Middle frontal gyrus (tissue), 1 donor: ENCODE measurements at regions not wholly inside any gene's neighbourhood (a gene's known extent, or its start where the extent isn't known, plus 50 kb on each side); places are given as distances from the start of the nearest gene placed in this dataset.

Experiments
- DNase-seq: peaks from one replicate; pipeline ENCODE4 v3.0.0-alpha.2; 2015; ENCODE audit warnings: low spot score; ENCODE audit errors: extremely low spot score

DNA sequence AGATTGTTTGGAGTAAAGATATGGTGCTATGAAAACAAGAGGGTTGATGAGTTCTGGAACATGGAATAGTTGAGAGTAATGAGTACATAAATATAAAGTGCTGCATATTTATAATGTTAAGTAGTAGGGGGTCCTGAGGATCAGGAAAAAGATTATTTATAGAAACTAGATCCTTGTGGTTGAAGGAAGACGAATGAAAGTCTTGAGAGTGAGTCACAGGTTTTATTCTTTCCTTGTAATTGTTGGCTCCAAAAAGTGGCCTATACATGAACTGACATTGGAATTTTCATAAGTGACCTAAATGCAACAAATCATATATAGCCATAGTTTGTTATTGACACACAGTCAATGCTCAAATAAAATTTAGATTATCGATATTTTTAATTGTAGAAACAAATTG, 440.4 kb upstream of the PRICKLE1 start:
- no peak for DNase-seq

DNA sequence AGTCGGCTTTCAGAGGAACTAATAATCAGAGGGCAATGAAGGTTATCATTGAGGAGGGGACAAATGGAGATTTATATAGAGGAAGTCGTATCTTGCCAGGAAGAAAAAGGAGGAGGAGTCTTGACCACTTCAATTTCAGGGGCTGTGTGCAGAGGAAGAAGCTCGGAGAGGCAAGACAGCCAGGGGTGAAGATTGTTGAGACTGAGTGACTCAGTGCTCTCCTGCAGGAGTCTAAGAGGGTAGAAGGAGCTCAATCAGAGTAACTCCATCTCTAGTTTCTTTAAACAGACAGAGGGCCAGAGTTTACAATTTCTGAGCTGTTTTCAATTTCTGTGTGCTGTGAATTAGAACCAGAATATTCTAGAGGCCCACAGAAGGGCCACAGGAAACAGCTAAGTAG, 439.3 kb upstream of the PRICKLE1 start:
- DNase-seq = no peak

DNA sequence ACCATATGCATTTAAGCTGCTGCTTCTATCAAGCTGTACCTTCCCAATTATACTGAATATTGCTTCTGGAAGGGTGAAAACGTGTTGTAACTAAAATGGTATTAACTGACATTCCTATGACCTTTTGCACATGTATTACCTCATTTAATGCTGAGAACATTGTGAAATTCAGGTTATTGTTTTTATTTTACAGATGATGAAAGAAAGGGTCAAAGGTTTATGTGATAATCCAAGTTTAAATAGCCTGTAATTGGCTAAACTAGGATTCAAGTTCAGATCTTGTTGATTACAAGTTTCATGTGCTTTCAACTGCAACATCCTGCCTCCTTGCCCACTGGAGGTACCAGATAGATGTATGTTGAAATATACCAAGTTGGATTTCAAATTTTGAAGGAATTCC, 433.3 kb upstream of the PRICKLE1 start:
- DNase-seq = no peak

DNA sequence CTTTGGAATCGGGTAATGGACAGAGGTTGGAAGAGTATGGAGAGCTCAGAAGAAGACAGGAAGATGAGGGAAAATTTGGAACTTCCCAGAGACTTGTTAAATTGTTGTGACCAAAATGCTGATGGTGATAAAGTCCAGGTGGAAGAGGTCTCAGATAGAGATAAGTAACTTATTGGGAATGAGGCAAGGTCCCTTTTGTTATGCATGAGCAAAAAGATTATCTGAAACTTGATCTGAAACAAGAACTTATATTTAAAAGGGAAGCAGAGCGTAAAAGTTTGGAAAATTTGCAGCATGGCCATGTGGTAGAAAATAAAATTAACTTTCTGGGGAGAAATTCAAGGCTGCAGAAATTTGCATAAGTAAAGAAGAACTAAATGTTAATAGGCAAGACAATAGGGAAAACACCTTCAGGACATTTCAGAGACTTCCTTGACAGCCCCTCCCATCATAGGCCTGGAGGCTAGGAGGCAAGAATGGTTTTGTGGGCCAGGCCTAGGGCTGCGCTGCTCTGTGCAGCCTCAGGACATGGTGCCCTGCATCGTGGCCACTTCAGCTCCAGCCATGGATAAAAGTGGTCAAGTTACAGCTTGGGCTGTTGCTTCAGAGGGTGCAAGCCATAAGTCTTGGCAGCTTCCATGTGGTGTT, 425.7 kb upstream of the PRICKLE1 start:
- DNase-seq = no peak

DNA sequence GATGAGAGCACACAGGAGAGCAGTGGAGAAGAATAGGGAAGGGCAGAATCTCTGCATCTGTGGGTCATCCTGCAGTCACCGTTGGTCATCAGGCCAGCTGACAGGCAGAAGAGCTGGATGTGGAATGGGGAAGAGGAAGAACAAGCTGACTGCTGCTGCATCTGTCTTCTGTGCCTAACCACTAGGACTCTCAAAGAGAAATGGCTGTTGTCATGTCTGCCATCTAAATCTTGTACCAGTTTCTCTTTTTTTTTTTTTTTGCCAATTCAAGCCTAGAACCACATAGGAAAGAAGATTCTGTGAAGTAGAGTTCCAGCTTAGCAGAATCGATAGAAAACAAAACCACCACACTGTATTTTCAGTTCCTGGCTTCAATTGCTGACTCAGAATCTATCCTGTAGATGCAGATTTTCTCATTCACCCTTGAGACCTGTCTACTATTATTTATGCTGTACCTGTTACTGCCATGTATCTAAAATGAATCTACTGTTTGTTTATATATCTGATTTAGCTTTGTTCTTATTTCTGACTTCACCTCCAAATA, 421.9 kb upstream of the PRICKLE1 start:
- DNase-seq = no peak

DNA sequence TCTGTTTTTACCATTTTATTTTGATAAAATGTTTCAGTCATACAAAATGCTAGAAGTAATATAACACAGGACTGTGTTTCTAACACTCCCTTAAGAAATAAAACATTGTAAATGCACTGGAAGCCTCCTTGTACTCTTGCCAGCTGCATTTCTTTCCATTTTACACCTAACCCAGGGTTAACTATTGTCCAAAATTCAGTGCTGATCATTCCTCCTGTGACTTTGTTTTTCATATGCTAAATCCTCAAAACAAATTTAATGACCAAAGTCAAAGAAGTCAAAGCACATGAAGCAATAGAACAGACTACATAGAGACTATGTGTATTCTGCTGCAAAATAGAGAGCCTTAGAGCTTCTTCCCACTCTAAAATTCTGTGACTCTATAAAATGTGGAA, 420.3 kb upstream of the PRICKLE1 start:
- DNase-seq = no peak

DNA sequence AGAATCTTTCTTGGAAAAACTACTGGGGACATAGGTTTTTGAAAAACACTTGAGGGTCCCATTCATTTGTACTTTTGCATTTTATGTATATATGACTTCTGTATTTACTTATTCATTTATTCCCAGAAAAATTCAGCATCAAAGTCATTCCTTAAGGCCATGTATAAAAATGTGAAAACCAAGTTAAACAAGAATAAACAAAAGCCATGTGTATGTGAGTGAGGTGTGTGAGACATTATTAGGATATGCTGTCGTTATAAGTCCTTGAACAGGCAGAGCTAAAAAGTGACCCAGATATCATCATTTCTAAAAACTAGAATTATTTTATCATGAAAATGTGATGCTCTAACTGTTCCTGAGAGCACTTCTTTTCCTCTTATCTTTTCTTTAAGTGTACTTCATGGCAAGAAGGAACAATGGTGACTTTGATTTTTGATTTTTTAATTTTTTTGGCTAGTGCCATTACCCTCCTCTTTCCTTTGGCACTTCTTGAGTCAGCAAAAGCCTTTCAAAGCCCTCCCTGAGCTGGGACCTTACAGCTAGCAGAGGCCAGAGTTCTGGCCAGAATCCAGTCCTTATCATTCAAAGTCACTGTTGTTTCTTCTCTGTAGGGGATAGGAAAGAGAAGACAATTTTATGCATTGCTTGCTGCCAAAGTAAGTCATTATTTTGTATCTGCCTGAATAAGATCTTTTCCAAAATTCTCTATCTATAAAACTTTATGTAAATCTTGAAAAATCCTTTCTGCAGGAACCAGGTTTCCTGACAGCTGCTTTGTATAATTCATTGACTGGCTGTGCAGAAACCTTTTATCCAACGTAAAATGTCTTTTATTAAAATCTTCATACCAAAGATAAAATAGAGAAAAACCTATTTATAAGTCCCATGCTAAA, 419.7 kb upstream of the PRICKLE1 start:
- no peak for DNase-seq

DNA sequence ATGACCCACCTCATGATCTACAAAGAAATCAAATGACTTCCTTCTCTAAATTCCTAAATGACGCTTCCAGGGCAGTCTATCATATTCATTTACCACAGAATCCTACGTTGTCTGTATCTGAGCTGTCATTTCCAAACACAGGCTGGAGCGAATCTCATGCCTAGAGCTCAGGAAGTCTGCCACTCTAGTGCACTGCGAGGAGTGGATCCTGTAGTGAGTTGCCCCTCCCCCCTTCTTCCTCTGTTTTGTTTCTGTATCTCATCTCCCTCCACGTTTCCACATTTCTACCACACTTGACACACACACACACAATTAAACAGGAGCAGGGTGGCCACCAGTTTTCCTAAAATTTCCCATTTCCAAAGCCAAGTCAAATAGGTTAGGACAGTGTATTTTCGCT, 415.4 kb upstream of the PRICKLE1 start:
- DNase-seq = no peak

DNA sequence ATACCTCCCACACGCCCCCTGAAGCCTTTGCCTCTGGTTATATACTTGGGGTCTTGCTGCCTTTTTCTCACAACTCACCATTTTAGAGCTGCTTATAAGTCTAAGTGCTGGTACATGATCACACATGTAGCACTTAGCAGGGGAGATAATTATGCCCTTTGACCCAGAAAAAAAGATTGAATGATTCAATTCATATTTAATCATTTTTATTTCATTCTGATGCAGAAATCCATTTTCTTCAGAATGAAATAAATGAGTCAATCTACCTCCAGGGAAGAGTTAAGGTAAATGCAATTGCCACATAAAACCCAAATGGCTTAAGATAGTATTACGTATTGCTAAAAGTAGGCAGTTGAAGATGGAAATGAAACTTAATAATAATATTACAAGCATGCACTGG, 414.6 kb upstream of the PRICKLE1 start:
- DNase-seq = no peak

DNA sequence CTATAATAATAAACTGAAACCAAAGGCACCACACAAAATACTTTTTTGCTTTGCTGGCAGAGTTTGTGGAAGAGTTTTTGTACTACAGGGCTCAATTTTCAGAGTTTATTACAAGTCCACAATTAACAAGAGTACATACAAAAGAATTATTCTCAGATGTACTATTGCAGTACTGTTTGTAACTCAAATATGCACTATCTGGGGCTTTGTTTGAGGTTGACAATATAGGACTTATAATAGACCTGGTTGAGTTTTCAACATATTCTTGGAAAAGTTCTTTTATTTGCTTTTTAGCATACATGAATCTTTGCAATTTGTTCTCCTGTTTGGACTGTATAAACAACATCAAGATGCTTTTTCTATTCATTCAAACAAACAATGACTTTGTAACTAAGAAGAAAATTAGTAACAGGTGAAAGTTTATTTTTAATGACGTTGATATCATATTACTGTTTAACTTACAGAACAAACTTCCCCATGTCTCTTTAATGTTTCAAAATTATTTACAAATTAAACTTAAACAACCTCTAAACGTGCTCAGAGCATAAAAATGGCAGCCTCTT, 407.4 kb upstream of the PRICKLE1 start:
- no peak for DNase-seq

DNA sequence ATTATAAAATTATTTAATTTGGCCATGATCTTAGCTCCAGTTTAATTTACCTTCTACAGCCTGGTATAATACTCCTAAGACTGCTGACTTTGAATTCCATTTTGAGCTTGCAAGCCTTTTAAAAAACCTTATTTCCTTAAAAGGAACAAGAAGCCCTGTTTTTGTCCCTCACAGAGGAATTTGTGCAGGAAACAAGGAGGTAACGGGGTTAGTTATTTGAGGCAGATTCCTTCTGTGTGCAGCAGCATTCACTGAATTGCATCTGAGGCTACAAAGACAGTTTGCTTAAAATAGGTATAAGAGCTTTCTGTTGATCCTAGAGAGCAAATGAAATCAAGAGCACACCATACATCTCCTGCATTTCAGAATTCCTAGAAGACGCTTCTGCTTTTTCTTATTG, 403.3 kb upstream of the PRICKLE1 start:
- no peak for DNase-seq

DNA sequence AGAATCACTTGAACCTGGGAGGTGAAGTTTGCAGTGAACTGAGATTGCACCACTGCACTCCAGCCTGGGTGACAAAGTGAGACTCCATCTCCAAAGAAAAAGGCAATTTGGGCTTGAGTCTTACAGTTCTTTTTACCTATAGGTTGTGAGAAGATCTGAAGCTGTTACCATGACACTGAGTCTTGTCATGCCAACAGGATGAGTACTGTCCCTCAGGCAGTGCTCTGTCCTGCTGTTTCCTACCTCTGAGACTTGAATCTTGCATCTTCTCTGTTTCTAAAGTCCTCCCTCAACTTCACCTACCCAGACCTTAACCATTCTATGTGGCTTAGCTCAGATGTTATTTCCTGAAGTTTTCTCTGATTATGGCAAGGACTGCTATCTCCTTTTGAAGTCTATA, 400.8 kb upstream of the PRICKLE1 start:
- no peak for DNase-seq

DNA sequence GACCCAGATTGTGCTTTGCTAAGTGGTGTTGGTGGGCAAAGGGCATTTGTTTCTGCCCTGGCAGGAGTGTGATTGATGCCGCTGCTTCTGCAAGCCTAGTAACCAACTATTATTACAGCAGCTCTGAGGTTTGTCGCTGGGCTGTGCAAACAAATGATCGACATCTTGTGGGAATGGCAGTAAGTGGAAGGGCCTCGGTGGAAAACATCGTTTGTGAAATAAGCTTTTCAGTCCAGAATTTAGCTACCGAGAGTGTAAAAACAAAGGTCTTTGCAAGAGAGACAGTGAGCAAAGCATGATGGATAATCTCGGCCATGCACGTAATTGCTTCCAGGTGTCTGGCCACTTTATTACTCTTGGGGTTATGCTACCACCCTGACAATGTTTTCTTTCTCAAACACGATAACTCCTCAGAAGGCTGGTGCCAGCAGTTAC, 397.7 kb upstream of the PRICKLE1 start:
- DNase-seq = no peak

DNA sequence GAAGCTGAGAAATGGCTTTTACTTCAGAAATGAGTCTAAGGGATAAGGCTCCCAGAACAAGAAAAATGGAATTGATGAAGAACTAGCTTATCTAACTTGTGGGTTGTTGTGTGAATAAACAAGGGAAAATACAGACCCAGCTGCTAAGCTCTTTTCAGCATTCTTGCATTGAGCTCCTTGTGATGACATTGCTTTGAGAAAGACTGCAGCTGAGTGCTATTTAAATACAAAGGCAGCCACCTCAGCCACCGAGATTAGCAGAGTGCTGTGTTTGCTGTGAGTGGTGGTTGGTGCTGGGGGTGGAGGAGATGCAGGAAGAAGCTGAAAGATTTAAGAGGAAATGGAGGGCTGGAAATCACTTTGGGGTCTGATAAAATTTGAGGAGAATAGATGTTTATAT, 396.0 kb upstream of the PRICKLE1 start:
- no peak for DNase-seq

DNA sequence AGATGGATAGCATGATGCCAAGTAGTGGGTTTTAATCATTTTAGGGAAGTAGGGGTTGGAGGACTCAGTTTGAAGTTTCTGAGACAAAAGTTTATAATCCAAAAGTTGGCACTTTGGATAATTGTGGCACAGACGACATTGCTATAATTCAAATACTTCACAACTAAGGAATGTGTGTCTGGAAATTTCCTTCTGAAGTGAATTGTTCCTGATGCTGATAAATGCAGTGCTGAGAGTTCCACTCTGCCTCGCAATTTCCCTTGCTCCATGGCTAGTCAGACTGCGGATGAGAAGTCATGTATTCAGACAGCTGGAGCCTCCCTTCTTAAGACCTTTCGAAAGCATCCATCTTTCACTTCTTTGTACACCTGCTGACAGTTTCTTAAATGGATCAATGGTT, 393.3 kb upstream of the PRICKLE1 start:
- DNase-seq = no peak

DNA sequence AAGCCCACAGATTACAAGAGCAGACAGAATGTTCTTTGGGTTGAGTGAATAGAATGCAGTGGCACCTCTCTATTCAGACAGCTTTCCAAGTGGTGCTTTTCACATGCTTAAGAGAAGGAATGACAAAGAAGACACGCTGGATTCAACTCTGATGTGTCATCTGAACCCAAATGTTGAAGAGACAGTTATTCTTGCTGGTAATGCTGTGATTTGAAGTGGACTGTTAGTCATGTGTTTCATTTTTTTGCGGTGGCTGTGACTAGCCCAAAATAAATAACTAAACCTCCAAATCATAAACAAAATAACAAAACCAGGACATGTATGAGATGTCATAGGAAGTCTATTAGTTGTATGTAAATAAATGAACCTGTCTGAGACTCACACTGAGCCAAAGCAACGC, 391.8 kb upstream of the PRICKLE1 start:
- no peak for DNase-seq

DNA sequence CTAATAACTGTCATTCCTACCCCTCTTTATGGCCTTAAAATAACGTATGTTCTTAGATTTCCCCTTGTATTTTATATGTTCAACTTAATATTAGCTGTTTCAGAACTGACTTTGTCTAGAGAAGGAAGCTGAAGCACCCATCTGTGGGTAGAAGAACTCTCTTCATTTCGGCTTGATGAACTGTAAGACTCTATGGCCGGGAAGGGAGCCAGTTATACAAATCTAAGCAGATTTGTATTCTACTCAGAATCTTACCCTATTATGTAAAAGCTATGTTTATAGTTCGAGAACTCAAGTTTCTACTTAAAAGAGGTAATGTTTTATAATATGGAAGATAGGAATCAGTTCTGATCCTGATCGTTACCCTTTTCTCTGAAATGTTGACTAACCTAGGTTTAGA, 390.9 kb upstream of the PRICKLE1 start:
- DNase-seq = no peak

DNA sequence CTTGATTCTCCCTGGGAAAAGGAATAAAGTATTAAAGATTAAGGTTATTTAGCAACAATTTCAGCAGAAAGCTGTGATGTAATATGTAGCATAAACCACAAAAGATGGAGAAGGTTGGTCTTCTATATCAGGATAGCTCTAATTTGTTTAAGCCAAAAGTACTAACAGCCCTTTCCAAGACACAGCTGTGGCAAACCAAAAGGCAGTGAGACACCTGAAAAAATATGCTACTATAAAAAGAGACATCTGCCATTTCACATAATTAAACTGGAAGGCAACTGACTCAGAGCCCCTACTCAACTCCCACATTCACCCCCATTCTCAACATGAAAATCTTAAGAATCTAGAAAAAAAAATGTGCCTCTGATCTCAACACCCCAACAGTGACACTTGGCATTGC, 390.2 kb upstream of the PRICKLE1 start:
- no peak for DNase-seq

DNA sequence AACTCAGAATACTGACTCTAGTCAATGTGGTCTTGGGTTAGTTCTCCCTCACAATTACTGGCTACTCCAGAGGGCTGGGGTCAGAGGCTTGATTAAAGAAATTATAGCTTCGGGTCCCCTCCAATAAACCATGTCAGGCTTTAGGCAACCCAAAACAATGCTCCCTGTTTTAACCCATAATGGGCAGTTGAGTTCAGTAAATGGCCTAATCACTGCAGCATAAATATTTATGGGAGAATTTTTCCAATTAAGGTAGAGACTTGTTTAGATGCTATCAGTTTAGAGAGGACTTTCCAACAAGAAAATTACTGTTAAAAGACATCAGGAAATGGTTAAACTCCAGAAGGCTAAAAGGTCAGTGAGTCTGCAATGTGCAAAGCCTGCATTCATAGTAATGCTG, 389.2 kb upstream of the PRICKLE1 start:
- no peak for DNase-seq

DNA sequence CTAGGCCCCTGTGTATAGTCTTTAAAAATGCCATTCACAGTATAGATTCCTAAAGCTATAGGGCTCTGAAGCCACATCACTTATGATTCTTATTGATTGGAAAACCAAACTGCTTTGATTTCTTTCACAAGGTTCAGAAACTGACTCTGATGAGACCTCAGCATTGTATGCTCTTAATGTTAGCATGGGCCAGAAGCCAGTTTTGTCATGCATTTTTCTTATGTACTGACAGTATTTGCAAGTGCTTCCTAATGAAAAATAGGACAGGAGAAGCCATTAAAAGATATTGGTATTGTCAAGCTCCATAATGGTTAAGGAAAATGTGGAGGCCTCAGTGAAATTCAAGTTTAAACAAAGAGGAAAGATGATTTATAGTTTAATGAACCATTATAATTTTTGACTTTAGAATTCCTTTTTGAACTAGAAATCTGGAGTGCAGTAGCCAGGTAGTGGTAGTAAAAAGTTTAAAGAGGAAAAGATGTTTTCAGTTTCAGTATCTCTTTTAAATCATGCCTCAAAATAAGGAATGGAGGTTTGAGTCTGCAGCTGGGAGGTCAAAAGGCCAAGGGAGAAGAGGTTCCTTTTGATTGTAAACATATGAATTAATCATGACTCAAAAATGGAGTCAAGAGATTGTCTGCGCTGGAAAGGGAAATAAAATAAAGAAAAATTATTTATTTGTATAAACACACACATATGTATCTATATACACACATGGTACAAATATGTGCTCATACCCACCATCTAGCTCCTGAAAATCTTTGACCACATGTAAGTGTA, 388.1 kb upstream of the PRICKLE1 start:
- no peak for DNase-seq

DNA sequence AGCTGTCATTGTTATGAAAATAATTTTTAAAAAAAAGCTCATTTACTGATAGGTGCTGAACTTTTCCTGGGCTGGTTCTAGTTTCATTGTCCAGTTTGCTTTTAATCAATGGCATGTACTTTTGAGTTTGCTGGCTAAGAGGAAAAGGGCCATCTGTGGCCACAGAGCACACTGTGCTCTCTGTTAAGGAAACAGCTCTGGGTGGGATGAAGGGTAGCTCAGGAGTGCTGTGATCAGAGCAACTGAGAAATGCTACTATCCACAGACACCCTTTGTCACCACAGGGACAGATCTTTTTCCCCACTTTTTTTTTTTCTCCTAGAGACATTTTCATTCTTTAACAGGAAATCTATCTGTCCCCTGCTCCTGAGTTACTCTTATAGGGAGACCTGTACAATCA, 387.1 kb upstream of the PRICKLE1 start:
- no peak for DNase-seq

DNA sequence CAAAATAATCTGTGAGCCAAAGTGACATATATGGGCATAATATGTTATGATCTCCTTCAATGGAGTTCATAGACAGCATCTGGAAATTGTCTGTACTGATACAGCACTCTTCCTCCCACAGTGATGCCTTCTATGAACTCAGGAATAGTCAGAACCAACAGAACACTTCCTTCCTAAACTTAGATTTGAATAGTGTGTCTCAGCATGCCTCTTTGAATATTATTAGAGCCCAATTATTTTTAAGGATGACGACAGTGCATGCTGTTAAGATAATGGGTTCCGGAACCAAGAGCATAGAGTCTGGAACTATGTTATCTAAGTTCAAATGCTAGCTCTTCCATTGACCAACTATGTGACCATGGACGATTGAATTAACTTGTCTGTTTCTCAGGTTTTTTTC, 386.6 kb upstream of the PRICKLE1 start:
- DNase-seq = no peak
